GM23338 (cell line): ENCODE measurements at regions not wholly inside any gene's neighbourhood (a gene's known extent, or its start where the extent isn't known, plus 50 kb on each side); places are given as distances from the start of the nearest gene placed in this dataset.

Source experiments
- ATAC-seq: fragments of 200-7000 bp; cut with Tn5 transposase; 3 replicates; pipeline ENCODE4 v1.9.1; 2020
- DNase-seq: peaks from one replicate; pipeline ENCODE4 v3.0.0-alpha.2; 2015; ENCODE audit warnings: low spot score
- H2AFZ ChIP-seq: fragments of 200-600 bp; sonication (generic); 2 replicates; pipeline ENCODE4 v1.8.0; 2016; ENCODE audit warnings: antibody characterized with exemption, mild to moderate bottlenecking, moderate library complexity
- H3F3A ChIP-seq: fragments of 200-600 bp; sonication (generic); replicated peaks from 2 replicates; pipeline ENCODE4 v1.8.0; 2017; ENCODE audit warnings: antibody characterized with exemption, mixed run types, low read depth
- H3K27ac ChIP-seq: fragments of 200-600 bp; sonication (generic); 2 replicates; pipeline ENCODE4 v1.6.1; 2016; ENCODE audit warnings: low read depth
- H3K27me3 ChIP-seq: fragments of 200-600 bp; sonication (generic); 2 replicates; pipeline ENCODE4 v1.8.0; 2016; ENCODE audit warnings: mild to moderate bottlenecking, mixed run types, moderate library complexity; ENCODE audit not compliant: insufficient read depth
- H3K36me3 ChIP-seq: fragments of 200-600 bp; sonication (generic); 2 replicates; pipeline ENCODE4 v1.8.0; 2016; ENCODE audit warnings: mild to moderate bottlenecking; ENCODE audit not compliant: insufficient read depth
- H3K4me1 ChIP-seq: fragments of 200-600 bp; sonication (generic); 2 replicates; pipeline ENCODE4 v1.8.0; 2016; ENCODE audit warnings: mild to moderate bottlenecking, moderate library complexity; ENCODE audit not compliant: insufficient read depth
- H3K4me2 ChIP-seq: fragments of 200-600 bp; sonication (generic); 2 replicates; pipeline ENCODE4 v1.7.1; 2017; ENCODE audit warnings: mixed run types
- H3K4me3 ChIP-seq: fragments of 200-600 bp; sonication (generic); 2 replicates; pipeline ENCODE4 v1.6.1; 2016; ENCODE audit warnings: mixed run types
- H3K79me2 ChIP-seq: fragments of 200-600 bp; sonication (generic); replicated peaks from 2 replicates; pipeline ENCODE4 v1.8.0; 2017; ENCODE audit warnings: mild to moderate bottlenecking; ENCODE audit not compliant: insufficient read depth
- H3K9me2 ChIP-seq: fragments of 200-600 bp; sonication (generic); 2 replicates; pipeline ENCODE4 v1.8.0; 2017; ENCODE audit not compliant: insufficient read depth
- H4K20me1 ChIP-seq: fragments of 200-600 bp; sonication (generic); replicated peaks from 2 replicates; pipeline ENCODE4 v1.8.0; 2017; ENCODE audit warnings: mild to moderate bottlenecking; ENCODE audit not compliant: insufficient read depth
- H3K27ac Mint-ChIP-seq: 2 replicates; pipeline ENCODE4 v1.8.0; 2020; ENCODE audit warnings: inconsistent platforms, mild to moderate bottlenecking, moderate library complexity, mixed read lengths
- H3K27me3 Mint-ChIP-seq: 3 replicates; pipeline ENCODE4 v1.8.0; 2022; ENCODE audit warnings: low read depth, mild to moderate bottlenecking, moderate library complexity, mixed read lengths, inconsistent platforms; ENCODE audit not compliant: insufficient read depth, poor library complexity
- H3K36me3 Mint-ChIP-seq: 3 replicates; pipeline ENCODE4 v1.8.0; 2021; ENCODE audit warnings: low read depth, mild to moderate bottlenecking, inconsistent platforms, moderate library complexity, mixed read lengths
- H3K4me1 Mint-ChIP-seq: 3 replicates; pipeline ENCODE4 v1.8.0; 2020; ENCODE audit warnings: mild to moderate bottlenecking, inconsistent platforms, mixed read lengths
- H3K4me3 Mint-ChIP-seq: 3 replicates; pipeline ENCODE4 v1.8.0; 2021; ENCODE audit warnings: moderate library complexity, mild to moderate bottlenecking, inconsistent platforms, mixed read lengths
- H3K9me3 Mint-ChIP-seq: 3 replicates; pipeline ENCODE4 v1.8.0; 2020; ENCODE audit warnings: moderate library complexity, mild to moderate bottlenecking, inconsistent platforms, mixed read lengths
- EZH2 ChIP-seq: fragments of 200-600 bp; sonication (generic); IDR thresholded peaks from one replicate; pipeline ENCODE4 v1.8.0; 2017; ENCODE audit warnings: antibody characterized with exemption, mild to moderate bottlenecking, low read depth; ENCODE audit not compliant: unreplicated experiment
- POLR2AphosphoS5 ChIP-seq: IDR thresholded peaks from 2 replicates; pipeline ENCODE4 v1.6.1; 2016; ENCODE audit warnings: antibody characterized with exemption, low read depth
- ZNF462 ChIP-seq: fragments of 250-450 bp; sonication (Bioruptor Pico); IDR thresholded peaks from 2 replicates; pipeline ENCODE4 v1.5.0; 2020; ENCODE audit warnings: mild to moderate bottlenecking, moderate library complexity
- TF ChIP-seq, protein P1 (sequence below), 2 experiments: fragments of 200-600 bp in 1 of 2; sonication (generic) in 1 of 2; conservative IDR thresholded peaks; 2 replicates each; pipeline versions ENCODE4 v1.5.1 to v1.6.1; 2016 to 2017; ENCODE audit warnings: antibody characterized with exemption in 2 of 2, low read depth in 2 of 2, mild to moderate bottlenecking in 2 of 2, moderate library complexity in 1 of 2
- TF ChIP-seq, protein P2 (sequence below): IDR thresholded peaks from 2 replicates; pipeline ENCODE4 v1.6.1; 2016; ENCODE audit warnings: antibody characterized with exemption

DNA sequence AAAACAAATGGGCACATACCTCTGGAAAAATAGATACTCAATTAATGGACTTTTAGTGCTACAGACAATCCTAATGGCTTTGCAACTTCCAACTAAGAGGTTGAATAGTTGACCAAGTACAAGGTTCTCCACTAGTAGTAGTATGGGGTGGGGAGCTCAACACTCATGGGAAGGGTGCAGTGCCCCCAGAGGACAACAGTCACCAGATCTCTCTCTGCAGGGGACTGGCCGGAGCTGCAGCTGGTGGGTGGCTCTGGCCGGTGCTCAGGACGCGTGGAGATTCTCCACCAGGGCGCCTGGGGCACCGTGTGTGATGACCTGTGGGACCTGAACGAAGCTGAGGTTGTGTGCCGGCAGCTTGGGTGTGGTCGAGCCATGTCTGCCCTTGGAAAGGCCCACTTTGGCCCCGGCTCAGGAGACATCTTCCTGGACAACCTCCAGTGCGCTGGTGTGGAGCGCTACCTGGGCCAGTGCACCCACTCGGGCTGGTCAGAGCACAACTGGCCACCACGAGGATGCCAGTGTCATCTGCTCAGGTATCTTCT lies 68.1 kb downstream of the CUZD1 start (continued):
- TF ChIP-seq, protein P1, sequence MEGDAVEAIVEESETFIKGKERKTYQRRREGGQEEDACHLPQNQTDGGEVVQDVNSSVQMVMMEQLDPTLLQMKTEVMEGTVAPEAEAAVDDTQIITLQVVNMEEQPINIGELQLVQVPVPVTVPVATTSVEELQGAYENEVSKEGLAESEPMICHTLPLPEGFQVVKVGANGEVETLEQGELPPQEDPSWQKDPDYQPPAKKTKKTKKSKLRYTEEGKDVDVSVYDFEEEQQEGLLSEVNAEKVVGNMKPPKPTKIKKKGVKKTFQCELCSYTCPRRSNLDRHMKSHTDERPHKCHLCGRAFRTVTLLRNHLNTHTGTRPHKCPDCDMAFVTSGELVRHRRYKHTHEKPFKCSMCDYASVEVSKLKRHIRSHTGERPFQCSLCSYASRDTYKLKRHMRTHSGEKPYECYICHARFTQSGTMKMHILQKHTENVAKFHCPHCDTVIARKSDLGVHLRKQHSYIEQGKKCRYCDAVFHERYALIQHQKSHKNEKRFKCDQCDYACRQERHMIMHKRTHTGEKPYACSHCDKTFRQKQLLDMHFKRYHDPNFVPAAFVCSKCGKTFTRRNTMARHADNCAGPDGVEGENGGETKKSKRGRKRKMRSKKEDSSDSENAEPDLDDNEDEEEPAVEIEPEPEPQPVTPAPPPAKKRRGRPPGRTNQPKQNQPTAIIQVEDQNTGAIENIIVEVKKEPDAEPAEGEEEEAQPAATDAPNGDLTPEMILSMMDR (conservative IDR thresholded peaks at IDR 0.05; ENCODE audit: low read depth in 2 of 2), result no peak
- TF ChIP-seq ZNF462 (CRISPR knock-in tag), result no peak

DNA sequence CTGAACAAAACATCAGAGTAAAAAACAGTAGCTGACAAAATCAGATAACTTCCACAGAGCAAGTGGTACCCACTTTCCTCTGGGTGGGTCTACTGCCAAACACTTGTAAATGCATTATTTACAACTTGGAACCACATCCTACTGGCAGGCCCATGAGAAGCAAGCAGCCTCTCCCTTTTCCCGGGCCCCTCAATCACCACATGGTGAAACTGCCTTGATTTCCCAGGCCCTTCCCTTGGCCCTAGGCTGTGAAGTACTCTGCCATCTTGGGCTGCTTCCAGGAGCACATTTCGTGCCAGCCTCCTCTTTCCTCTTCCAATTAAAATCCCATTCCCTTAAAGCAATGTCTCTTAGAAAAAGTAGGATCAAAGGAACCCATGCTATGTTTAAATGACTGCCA lies 71.4 kb downstream of the CUZD1 start:
- Histone ChIP-seq H3K79me2 (no peaks in the 10 kb centered on the region), H3K4me3 (no peak overlapping the region), H4K20me1 (no peaks in the 10 kb centered on the region), H3F3A (no peaks in the 10 kb centered on the region), H3K4me1 (no peaks in the 10 kb centered on the region), H3K4me2 (no peak overlapping the region), H3K9me2 (peaks cover 4% of the 10 kb centered on the region; the same call in 1 of the 2 replicates), H3K27ac (no peak overlapping the region), H3K27me3 (no peaks in the 10 kb centered on the region), H2AFZ (no peak overlapping the region), H3K36me3 (no peaks in the 10 kb centered on the region)
- Mint-ChIP-seq H3K4me1 (no peaks in the 10 kb centered on the region), H3K9me3 (no peaks in the 10 kb centered on the region), H3K27ac (no peak overlapping the region), H3K4me3 (no peak overlapping the region), H3K36me3 (no peaks in the 10 kb centered on the region), H3K27me3 (peaks cover 3% of the 10 kb centered on the region)
- DNase-seq (no peak), ATAC-seq (no peak)
- TF ChIP-seq, protein P2, sequence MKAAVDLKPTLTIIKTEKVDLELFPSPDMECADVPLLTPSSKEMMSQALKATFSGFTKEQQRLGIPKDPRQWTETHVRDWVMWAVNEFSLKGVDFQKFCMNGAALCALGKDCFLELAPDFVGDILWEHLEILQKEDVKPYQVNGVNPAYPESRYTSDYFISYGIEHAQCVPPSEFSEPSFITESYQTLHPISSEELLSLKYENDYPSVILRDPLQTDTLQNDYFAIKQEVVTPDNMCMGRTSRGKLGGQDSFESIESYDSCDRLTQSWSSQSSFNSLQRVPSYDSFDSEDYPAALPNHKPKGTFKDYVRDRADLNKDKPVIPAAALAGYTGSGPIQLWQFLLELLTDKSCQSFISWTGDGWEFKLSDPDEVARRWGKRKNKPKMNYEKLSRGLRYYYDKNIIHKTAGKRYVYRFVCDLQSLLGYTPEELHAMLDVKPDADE, result no peak
- TF ChIP-seq POLR2AphosphoS5 (no peak), EZH2 (no peak), ZNF462 (CRISPR knock-in tag) (no peak)
